Muscle layer of colon (tissue), 2 donors: ENCODE measurements at regions not wholly inside any gene's neighbourhood (a gene's known extent, or its start where the extent isn't known, plus 50 kb on each side); places are given as distances from the start of the nearest gene placed in this dataset.

Experiments
- H3K27ac ChIP-seq: one replicate; pipeline ENCODE4 v1.7.0; 2013; ENCODE audit warnings: low read depth, mild to moderate bottlenecking, low read length, moderate library complexity
- H3K27me3 ChIP-seq, 2 donors: one replicate each; pipeline ENCODE4 v1.7.0; 2013; ENCODE audit warnings: low read length in 2 of 2, mild to moderate bottlenecking in 2 of 2; ENCODE audit not compliant: insufficient read depth in 2 of 2, control insufficient read depth in 1 of 2
- H3K36me3 ChIP-seq: one replicate; pipeline ENCODE4 v1.7.0; 2013; ENCODE audit warnings: mild to moderate bottlenecking, low read length; ENCODE audit not compliant: insufficient read depth
- H3K4me1 ChIP-seq: one replicate; pipeline ENCODE4 v1.7.0; 2013; ENCODE audit warnings: mild to moderate bottlenecking, low read length; ENCODE audit not compliant: insufficient read depth
- H3K4me3 ChIP-seq, 2 donors: one replicate each; pipeline ENCODE4 v1.7.0; 2013; ENCODE audit warnings: low read length in 2 of 2, low read depth in 1 of 2, mild to moderate bottlenecking in 1 of 2, moderate library complexity in 1 of 2
- H3K9ac ChIP-seq: one replicate; pipeline ENCODE4 v1.7.0; 2013; ENCODE audit warnings: low read length
- H3K9me3 ChIP-seq: one replicate; pipeline ENCODE4 v1.7.0; 2013; ENCODE audit warnings: mild to moderate bottlenecking, low read length
- donor health status: abdominal sarcoma.
- donor health status: Adenocarcinoma of cecum.

DNA sequence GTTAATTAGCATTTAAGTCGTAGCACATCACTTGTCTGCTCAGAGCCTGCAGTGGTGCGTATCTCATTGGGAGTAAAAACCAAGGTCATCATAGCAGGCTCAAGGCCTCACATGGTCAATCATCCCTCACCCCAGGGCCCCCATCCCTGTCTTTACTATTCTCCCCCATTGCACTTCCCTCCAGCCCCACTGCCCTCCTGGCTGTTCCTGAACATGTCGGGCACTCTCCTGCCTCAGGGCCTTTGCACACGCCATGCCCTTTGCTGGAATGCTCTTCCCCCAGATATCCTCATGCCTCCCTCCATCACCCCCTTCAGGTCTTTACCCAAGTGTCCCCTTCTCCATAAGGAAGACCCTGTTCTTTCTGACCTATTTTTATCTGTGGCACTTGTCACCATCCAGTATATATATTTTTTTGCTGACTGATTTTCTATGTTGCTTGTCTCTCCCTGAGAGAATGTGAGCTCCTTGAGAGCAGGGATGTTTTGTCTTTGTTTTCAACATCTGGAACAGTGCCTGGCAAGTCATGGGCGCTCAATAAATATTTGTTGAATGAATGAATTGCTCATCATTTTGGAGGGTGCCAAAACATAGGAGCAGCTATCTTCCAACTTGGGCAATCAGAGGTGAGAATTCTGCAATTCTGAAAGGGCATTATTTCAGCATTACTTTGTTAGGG lies 74.1 kb upstream of the POU3F1 start:
- Histone ChIP-seq H3K4me3 (no peak overlapping the region), H3K27me3 (no peaks in the 10 kb centered on the region), H3K36me3 (no peaks in the 10 kb centered on the region), H3K9me3 (no peaks in the 10 kb centered on the region), H3K4me1 (no peaks in the 10 kb centered on the region), H3K27ac (no peak overlapping the region), H3K9ac (no peak overlapping the region)

GRCh38 chr1:38118976-38119375 lies 72.4 kb upstream of the POU3F1 start:
- H3K4me1 ChIP-seq: no peaks in the 10 kb centered on the region
- no peaks in the 10 kb centered on the region for H3K9me3 ChIP-seq
- H3K9ac ChIP-seq: no peak overlapping the region
- no peaks in the 10 kb centered on the region for H3K27me3 ChIP-seq
- H3K27ac ChIP-seq: no peak overlapping the region
- H3K36me3 ChIP-seq: no peaks in the 10 kb centered on the region
- no peak overlapping the region for H3K4me3 ChIP-seq

DNA sequence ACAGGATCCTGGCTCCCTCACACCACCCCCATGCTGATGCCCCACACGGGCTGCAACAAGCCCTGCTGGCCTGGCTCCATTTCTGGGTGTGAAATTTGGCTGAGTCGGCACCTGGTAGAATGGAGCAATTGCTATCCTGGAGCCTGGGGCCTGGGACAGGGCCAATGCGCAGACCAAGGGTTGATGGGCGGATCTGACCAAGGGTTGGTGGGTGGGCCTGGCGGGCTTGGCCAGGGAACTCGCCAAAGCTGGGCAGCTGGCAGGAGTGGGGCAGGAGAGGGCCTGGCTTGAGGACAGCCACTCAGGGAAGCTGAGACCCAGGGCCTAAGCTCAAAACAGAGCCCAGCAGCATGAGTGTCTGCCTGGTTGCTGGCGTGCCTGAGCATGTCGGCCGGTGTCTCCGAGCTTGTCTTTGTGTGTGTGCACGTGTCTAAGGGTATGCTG lies 70.9 kb upstream of the POU3F1 start:
- Histone ChIP-seq H3K9ac (no peak overlapping the region), H3K4me3 (no peak overlapping the region), H3K36me3 (no peaks in the 10 kb centered on the region), H3K9me3 (no peaks in the 10 kb centered on the region), H3K27ac (no peak overlapping the region), H3K27me3 (no peaks in the 10 kb centered on the region), H3K4me1 (no peaks in the 10 kb centered on the region)

DNA sequence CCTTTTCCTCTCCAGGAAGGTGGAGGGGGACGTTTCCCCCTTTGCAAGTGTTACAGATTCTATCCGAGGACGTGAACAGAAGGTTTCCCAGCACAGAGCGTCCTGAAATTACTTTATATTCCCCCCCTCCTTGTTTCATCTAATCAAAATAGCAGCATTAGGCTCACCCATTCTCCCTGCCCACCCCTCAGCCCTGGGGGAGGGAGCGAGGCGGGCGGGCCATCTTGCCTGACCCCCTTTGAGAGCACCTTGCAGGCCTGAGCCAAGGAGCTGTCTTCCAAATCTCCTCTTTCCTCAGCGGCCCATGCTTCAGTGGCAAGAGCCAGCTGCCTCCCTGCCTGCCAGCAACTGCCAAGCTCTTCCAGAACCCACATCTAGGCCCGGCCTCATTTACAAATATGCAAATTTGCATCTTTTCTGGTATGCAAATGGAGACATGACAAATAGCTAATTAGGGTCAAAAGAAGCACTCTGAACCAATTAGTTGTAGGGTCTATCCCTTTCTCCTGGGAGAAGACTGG lies 69.1 kb upstream of the POU3F1 start:
- no peaks in the 10 kb centered on the region for H3K9me3 ChIP-seq
- H3K9ac ChIP-seq: no peak overlapping the region
- no peak overlapping the region for H3K4me3 ChIP-seq
- H3K27ac ChIP-seq: no peak overlapping the region
- H3K4me1 ChIP-seq: no peaks in the 10 kb centered on the region
- no peaks in the 10 kb centered on the region for H3K27me3 ChIP-seq
- H3K36me3 ChIP-seq: no peaks in the 10 kb centered on the region

- no peak overlapping the region for H3K9ac ChIP-seq
- no peaks in the 10 kb centered on the region for H3K36me3 ChIP-seq
- H3K4me1 ChIP-seq: no peaks in the 10 kb centered on the region
- H3K27me3 ChIP-seq: no peaks in the 10 kb centered on the region
- H3K27ac ChIP-seq: no peak overlapping the region
- no peak overlapping the region for H3K4me3 ChIP-seq
- H3K9me3 ChIP-seq: no peaks in the 10 kb centered on the region
These were observed 68.6 kb upstream of the POU3F1 start for GRCh38 chr1:38115226-38115625.

DNA sequence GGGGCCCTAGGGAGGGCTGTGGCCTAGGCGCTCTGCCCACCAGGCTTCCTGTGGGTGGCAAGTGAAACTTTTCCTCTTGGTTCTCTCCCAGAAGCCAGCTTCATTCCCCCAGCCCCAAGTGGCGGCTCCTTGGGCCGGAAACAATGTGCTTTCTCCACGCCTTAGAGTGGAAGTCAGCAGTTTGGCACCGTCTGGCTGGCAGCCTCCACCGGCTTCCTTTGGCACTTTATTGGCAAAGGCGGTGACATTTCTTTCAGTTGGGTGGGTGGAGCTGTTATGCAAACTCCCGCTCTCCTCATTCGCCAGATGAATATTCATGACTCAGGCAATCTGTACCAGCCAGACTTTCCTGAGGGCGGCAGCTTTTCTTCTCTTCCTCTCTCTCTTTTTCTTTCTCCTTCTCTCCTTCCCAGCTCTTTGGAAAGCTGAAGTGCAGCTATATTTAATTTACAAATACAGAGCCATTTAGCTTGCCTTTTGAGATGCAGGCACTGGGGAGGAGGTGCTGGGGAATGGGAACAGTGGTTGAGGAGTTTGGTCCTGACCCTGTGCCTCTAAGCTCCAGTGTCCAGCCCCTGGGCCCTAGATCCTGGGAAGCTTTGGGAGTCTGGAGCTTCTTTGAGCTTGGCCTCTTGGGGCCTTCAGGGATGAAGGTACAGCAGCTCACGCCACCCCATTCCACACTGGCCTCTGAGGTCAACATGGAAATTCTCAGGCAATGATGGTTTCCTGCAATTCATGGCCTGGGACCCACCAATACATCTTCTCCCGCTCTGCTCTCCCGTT lies 67.8 kb upstream of the POU3F1 start:
- Histone ChIP-seq H3K9ac (no peak overlapping the region), H3K36me3 (no peaks in the 10 kb centered on the region), H3K27me3 (no peaks in the 10 kb centered on the region), H3K4me3 (no peak overlapping the region), H3K4me1 (no peaks in the 10 kb centered on the region), H3K9me3 (no peaks in the 10 kb centered on the region), H3K27ac (no peak overlapping the region)

- Histone ChIP-seq H3K9ac (no peak overlapping the region), H3K9me3 (no peaks in the 10 kb centered on the region), H3K4me3 (no peak overlapping the region), H3K27ac (no peak overlapping the region), H3K4me1 (no peaks in the 10 kb centered on the region), H3K36me3 (no peaks in the 10 kb centered on the region), H3K27me3 (no peaks in the 10 kb centered on the region)
These were observed 66.6 kb upstream of the POU3F1 start for GRCh38 chr1:38113159-38113666.

- no peaks in the 10 kb centered on the region for H3K27me3 ChIP-seq
- no peak overlapping the region for H3K4me3 ChIP-seq
- H3K4me1 ChIP-seq: no peaks in the 10 kb centered on the region
- H3K27ac ChIP-seq: no peak overlapping the region
- H3K9me3 ChIP-seq: no peaks in the 10 kb centered on the region
- no peak overlapping the region for H3K9ac ChIP-seq
- H3K36me3 ChIP-seq: no peaks in the 10 kb centered on the region
These were observed 65.0 kb upstream of the POU3F1 start for GRCh38 chr1:38111589-38111988.

DNA sequence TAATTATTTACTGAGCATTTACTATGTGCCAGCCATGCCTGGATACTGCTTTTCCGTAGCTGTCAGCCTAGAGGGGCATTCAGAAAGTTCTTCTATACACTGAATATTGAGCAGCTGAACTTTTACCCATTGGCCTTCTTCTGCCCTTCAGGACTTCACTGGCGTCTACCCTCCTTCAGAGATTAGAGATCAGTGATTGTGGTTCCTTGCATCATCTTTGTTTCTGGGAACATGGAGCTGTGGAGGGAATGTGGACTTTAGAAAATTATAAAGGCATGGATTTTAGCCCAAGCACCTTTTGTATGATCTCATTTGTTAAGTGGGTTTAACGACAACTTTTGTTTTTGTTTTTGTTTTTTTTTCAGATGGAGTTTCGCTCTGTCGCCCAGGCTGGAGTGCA lies 58.7 kb upstream of the POU3F1 start:
- Histone ChIP-seq H3K4me3 (no peak overlapping the region), H3K4me1 (no peaks in the 10 kb centered on the region), H3K9me3 (no peaks in the 10 kb centered on the region), H3K36me3 (no peaks in the 10 kb centered on the region), H3K27me3 (no peaks in the 10 kb centered on the region), H3K27ac (no peak overlapping the region), H3K9ac (no peak overlapping the region)

- Histone ChIP-seq H3K9ac (no peak overlapping the region), H3K27me3 (no peaks in the 10 kb centered on the region), H3K9me3 (no peaks in the 10 kb centered on the region), H3K27ac (no peak overlapping the region), H3K4me1 (no peaks in the 10 kb centered on the region), H3K4me3 (no peak overlapping the region), H3K36me3 (no peaks in the 10 kb centered on the region)
These were observed 56.0 kb upstream of the POU3F1 start for GRCh38 chr1:38102636-38103035.

- Histone ChIP-seq H3K4me3 (no peak overlapping the region), H3K4me1 (no peaks in the 10 kb centered on the region), H3K9ac (no peak overlapping the region), H3K27ac (no peak overlapping the region), H3K9me3 (no peaks in the 10 kb centered on the region), H3K27me3 (no peaks in the 10 kb centered on the region), H3K36me3 (no peaks in the 10 kb centered on the region)
These were observed 54.6 kb upstream of the POU3F1 start for GRCh38 chr1:38101037-38101785.
